HK-2 (cell line): ENCODE measurements at regions not wholly inside any gene's neighbourhood (a gene's known extent, or its start where the extent isn't known, plus 50 kb on each side); places are given as distances from the start of the nearest gene placed in this dataset.
"Not testable (repeated sequence)": the region's sequence is repeated elsewhere in the genome, so short reads cannot be mapped to it uniquely, and the experiment has no call there.

Source experiments
- DNase-seq: peaks from one replicate; pipeline ENCODE4 v3.0.0-alpha.2; 2018; ENCODE audit not compliant: unreplicated experiment

DNA sequence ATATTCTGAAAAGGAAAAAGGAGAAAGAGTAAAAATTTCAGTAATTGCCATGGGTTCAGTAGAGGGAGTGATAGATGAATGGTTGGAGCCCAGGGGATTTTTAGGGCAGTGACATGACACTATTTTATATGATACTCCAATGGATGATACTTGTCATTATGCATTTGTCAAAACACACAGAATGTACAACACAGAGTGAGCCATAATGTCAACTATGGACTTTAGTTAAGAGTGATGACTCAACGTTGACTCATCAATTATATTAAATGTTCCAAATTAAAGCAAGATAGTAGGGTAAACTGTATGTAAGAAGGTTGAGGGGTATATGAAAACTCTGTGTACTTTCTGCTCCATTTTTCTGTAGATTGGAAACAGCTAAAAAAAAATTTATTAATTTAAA, 586.4 kb downstream of the TAF11L14 start:
- no peak for DNase-seq

DNA sequence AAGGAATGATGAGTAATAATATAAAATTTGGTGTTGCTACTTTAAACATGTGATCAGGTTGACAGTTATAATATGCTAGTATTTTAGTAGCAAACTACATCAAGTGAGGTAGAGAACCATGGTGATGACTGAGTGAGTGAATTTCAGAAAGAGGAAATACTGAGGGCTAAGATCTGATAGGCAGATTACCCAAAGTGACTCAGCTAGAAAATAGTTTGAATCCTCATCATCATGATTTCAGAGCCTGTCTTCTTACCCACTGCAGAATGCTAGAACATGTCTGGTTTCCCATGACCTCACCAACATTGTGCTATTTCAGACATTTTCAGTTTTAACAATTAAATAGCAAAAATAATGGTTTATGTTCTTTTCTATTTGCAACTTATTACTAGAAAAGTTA, 602.1 kb downstream of the TAF11L14 start:
- no peak for DNase-seq

DNA sequence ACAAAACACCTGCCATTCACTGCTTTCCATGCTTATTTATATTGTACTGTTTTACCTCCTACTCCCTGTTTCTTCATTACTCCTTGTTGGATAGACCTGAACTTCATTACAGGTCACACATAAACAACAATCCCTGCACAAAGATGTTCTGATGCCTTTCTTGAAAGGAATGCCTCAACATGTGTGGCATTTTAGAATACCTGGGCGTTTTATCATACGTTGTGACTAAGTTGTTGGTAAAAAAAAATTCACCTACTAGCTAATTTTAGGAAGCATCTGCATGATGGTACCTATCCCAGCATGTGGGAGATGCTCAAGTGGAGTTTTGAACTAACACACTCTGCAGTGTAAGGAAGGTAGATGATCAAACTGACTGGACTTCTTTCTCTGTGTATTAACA, 604.1 kb downstream of the TAF11L14 start:
- no peak for DNase-seq

DNA sequence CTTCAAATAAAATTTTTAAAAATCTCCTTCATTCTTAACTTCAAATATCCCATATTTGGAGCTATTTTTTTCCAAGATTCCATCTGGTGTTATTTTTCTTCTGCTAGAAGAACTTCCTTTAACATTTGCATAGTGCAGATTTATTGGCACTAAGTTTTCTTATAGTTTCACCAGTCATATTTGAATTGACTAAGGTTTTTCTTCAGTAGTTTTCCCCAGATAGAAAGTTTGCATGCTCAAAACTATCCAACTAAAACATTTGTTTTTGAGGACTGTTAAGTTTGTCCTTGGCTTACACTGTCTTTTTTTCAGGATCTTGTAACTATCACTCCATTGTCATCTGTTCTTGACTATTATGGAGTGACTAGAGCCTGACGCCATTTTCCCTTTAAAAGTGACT, 606.7 kb downstream of the TAF11L14 start:
- DNase-seq, result no peak

DNA sequence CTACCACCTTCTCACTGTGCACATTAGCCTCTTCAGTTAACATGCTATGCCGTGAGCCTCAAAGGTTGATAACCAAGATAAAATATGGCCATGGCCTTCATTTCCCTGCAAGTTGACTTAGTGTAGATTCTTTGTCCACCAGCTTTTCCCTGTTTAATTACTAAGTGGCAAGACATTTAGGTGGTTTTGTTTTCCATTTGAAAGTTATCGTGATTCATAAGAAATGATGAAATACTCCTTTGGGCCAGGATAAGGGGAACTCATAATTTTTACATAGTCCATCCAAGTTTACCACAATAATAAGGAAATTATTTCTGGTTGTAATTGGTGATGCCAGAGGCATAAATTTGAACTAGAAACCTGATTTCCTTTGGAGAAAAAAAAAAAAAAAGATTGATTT, 609.6 kb downstream of the TAF11L14 start:
- DNase-seq, result no peak

DNA sequence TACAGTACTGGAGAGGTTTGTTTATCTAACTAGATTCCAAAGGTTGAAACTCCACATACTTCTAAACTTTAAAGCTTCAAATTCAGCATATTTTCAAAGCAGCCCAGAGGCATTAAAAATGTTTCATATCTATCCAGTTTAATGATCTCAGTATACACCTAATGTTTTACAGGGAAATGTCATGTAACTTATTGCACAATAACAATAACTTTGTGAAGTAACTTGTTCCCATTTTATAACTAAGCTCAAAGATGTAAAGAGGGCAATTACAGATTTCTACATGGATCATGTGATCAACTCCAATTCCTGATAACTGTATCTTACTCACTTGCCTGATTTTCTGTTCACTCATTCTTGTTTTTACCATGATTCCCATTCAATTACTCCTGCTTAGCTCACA, 610.0 kb downstream of the TAF11L14 start:
- no peak for DNase-seq

DNA sequence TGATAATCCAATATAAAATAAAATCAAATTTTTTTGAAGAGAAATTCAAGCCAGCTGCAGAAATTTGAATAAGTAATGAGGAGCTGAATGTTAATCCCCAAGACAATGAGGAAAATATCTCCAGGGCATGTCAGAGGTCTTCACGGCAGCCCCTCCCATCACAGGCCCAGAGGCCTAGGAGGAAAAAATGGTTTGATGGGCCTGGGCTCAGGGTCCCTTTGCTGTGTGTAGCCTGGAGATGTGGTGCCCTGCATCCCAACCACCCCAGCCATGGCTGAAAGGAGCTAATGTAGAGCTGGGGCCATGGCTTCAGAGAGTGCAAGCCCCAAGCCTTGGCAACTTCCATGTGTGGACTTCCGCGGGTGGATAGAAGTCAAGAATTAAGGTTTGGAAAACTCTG, 618.3 kb downstream of the TAF11L14 start:
- no peak for DNase-seq

DNA sequence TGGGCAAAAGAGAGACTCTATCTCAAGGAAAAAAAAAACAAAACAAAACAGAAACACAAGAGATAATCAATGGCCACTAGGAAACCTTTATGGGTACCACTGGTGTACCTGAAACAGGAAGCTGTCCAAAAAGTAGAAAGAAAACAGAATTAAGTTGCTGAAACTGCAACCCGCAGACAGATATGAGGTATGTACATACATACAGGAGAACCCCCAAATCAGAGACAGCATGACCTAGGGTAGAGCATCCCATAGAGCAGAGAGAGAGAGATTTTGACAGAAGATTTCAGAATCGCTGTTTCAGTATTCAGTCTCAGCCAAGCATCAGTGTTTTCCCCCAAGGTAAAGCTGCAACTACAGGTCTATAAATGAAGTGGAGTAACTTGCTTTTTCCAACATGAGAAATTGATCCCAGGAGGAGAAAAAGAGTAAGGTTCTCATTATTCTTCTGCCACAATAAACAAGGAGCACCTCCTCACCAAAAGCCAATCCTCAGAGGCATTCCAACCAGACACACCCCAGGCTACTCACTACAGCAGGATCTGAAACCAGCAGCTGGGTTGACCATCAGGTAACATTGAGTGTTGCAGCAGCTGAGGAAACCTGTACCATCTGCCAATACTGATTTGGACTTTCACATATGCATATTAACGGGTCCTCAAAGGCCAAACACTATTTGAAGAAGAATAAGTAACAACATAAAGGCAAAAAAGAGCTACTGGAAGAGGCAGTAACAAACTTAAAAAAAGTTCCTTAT, 630.0 kb downstream of the TAF11L14 start:
- DNase-seq, result no peak

DNA sequence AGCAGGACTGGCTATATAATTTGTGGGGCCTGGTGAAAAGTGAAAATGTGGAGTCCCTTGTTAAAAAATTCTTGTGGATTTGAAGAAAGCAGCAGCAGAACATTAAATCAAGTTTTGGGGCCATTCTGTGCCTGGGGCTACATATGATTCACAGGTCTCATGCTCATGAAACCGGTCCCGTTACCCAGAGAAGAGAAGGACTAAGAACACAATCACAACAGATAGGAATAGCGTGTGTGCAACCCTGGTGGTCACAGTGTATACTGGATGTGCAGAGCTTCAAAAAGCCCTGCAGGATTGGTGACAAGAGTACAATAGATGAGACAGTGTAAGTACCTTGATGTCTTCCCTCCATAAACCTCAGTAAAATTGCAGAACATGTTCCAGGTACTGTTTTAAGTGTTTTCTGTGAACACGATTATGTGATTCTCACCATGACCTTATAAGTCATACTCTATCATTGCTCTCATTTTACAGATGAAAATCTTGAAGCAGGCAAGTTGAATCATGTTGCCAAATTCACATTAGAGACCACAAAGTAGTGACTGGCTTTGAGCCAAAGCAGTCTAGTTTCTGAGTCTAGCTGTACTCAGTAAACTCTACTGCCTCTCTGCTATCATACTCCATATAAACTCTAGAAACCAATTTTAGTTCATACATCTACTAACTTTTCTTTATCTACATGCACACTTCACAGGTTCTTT, 636.5 kb downstream of the TAF11L14 start:
- no peak for DNase-seq

DNA sequence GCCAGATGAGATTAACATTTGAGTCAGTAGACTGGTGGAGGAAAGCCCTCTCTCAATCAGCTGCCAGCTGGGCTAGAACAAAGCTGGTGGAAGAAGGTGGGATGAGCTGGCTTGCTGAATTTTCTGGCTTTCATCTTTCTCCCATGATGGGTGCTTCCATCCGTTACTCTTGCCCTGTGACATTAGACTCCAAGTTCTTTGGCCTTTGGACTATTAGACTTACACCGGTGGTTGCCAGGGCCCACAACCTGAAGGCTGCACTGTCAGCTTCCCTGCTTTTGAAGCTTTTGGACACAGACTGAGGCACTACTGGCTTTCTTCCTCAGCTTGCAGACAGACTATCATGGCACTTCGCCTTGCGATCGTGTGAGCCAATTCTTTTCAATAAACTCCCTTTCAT, 642.7 kb downstream of the TAF11L14 start:
- no peak for DNase-seq

DNA sequence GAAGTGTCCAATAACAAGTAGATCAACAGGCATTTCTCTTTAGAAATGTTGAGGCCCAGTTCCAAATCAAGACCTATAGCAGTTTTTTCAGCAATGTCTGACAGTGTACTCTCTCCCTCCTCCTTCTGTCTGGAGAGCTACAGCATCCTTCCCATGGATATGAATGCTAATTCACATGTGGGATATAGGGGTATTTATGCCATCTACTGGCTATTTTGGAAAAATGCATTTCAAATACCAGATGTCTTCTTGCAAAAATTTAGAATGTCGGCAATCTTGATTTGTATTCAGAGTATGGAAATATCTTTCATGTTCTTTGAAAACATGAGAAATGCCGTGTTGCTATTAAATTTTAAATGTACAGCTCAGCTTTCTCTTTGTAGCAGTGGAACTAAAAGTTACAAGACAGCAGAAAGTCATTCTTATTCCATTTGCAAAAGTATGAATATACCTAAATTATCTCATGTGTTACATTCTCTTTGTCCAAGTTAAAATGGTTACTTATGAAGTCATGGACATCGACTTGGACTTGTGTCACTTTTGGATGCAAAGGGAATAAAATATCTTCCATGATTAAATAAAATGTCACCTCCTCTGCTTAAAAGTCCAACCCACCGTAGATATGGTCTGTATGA, 647.8 kb downstream of the TAF11L14 start:
- no peak for DNase-seq

DNA sequence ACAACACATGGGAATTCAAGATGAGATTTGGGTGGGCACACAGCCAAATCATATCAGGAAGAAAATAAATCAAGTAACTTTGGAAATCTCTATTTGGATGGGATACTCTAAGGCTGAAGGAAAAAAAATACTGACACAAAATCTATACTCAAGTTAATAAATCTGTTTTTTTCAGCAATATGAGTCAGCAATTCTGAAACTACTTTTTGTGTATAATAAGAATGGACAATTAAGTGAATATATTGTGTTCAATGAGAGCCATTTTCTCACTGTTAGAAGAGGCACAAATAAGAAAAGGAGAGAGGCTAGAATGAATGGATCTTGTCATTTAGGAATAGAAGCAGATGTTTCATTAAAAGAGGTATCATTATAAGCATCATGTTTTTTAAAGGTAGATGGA, 651.0 kb downstream of the TAF11L14 start:
- DNase-seq, result no peak

DNA sequence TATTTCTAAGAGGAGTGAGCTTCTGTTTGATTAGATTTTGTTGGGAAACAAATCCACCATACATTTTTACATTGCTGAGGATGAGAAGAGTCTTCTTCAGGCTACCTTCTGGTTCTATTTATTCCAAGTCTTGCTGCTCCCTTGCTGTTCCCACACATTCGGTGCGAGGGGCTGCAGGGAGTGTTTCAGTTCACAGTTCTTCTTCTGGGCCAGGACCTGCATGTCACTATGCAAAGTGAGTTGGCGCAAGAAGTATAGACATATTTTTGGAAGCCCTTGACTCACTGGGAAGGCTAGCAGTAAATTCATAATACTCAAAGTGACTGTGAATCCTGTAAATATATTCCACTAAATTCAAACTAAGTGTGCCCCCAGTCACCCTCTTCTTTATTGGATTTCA, 657.9 kb downstream of the TAF11L14 start:
- DNase-seq, result no peak

DNA sequence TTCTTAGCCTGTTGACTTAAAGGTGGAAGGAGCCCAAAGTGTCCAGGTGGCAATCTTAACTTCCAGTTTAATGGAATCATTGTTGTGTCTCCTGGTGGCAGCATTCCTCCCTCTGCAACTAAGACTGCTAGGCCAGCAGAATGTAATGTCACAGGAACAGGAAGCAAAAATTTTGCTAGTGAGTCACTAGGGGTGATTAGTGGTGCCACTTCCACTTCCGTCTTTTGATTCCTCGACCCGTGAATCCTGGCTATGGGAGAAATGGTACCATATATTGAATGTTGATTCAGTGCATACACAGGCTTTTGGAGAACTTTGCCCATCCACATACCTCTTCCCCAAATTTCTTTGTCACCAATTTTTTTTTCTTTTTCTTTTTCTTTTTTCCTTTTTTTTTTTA, 661.4 kb downstream of the TAF11L14 start:
- not testable (repeated sequence) for DNase-seq

DNA sequence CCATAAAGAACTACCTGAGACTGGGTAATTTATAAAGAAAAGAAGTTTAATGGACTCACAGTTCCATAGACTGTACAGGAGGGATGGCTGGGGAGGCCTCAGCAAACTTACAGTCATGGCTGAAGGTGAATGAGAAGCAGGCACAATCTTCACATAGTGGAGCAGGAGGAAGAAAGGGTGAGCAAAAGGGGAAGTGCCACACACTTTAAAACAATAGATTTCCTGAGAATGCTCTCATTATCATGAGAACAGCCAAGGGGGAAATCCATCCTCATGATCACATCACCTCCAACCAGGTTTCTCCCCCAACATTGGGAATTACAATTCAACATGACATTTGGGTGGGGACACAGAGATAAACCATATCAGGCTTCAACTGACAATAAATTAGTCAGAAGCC, 664.9 kb downstream of the TAF11L14 start:
- no peak for DNase-seq

DNA sequence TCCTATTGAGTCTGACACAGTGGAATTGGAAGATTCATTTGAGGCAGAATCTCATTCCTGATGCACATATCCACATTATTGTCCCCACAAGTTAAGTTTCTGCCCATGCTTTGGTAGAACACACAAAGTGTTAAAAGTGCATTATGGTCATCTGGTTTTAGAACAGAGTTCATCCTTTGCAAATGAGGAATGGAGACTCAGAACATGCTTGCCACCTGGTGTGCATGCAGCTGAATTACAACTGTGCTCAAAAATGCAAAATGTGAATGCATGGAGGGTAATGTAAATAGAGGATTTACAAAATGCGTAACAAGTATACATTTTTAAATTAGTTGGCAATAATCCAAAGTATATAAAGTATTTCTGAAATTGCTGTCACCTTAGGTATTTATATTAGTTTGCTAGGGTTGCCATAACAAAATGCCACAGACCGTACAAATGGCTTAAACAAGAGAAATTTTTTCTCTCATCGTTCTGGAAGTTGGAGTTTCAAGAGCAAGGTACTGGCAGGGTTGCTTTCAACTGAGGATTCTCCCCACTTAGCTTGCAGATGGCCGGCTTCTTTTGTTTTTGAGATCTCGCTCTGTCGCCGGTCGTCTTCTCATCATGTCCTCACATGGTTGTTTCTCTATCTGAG, 671.1 kb downstream of the TAF11L14 start:
- no peak for DNase-seq

DNA sequence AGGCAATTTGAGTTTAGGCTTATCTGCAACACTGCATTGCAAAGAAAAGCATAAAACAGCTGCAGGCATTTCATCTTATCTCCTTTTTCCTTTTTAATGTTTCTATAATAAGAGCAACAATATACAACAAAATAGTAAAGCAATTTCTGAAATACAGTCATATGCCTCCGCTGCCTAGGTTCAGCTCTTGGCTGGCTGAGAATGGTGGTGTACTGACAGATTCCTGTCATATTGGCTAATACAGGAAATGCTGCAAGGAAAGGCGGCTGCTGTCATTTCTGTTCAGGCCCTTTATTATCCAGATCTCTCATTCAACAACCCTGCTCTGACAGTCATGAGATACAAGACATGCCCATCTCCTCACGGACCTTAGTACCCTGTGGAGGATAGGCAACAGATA, 677.0 kb downstream of the TAF11L14 start:
- no peak for DNase-seq

DNA sequence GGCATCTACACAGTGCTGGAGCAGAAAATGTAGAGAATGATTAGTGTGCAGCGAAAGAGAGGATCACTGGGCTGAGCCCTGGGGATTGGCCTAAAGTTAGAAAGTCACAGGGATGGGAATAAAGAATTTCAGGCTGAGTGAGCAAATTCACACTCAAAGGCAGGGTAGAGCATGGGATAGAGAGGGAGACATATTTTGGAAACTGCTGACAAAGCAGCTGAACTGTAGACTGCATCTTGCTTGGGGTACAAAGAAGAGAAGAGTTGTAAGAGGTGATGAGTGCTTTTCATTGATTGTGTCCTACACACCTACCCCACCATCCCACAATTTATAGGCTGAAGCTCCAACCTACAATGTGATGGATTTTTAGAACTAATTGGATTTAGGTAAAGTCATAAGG, 677.8 kb downstream of the TAF11L14 start:
- no peak for DNase-seq

DNA sequence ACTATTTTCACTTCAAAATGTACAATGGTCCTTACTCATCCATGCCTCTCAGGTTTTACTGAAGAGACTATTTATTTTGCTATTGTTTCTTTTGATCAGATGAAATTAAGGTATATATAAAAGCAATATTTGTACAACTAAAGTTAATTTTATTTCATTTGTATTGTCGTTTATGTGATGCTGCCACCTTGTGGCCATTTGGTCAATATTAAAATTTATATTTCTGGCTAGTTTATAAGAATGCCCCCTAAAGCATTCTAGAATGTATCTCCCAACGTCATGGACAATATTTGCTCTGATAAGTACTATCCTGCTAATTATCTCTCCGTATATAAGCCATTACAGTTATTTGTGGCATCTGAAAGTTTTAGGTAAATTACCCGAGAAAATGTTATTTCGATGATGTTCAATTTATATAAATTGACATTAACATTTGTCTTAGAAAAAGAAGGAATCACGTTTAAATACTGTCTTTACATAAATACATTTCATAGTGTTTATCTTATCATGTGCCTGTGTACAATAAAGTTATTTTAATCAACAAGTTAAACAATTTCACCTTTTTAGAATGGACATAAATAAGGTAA, 680.0 kb downstream of the TAF11L14 start:
- no peak for DNase-seq

DNA sequence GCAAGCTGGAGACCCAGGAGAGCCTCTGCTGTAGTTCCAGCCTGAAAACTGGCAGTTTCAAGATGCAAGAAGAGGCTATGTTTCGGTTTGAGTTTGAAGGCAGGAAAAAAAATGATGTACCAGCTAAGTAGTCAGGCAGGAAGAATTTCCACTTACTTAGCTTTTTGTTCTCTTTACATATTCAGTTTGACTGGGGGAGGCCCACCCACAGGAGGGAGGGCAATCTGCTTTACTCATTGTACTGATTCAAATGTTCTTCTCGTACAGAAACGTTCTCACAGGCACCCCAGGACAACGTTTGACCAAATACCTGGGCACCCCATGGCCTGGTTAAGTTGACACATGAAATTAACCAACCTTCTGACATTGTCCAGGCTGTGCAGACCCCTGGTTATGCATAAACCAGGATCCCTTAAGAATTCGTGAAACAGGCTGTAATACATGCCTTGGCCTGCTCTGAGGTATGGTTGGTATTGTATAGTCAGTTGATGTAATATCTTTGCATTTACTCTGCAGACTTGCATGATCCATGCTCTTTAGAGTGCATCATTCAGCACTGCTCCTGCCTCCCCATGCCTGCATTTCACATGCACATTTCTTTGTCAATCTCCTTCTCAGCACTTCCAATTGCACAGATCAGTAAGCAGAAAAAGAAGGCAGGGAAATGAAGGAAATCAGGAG, 687.1 kb downstream of the TAF11L14 start:
- no peak for DNase-seq

DNA sequence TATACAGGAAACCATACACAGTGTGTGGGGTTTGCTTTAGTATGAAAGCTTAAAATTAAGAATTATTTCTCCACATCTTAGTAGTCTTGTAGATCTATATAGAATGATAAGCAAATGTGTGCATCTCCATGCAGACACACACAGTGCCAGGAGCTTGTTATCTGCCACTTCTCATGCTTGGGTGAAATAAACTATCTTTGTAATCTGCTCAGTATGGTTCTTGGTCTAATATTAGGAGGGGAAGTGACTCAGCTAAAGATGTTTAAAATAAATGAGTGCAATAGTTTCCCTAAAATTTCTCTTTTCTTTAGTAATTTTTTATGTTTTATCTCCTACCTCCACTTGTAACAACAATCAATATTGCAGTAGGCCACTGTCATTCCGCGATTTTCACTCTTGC, 689.6 kb downstream of the TAF11L14 start:
- no peak for DNase-seq

DNA sequence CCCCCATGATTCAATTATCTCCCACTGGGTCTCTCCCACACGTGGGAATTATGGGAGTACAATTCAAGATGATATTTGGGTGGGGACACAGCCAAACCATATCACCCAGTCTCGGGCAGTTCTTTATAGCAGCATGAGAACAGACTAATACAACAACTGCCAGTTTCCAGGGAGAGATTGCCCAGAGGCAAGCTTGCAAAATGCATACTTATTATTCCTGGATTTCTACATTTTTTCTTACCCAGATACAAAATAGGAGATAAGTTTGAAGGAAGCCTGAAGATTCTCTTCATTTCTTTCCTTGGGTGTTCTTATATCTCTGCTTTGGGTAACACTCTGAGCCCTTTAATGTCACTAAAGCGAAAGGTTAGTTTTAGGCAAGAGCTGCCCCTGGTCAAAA, 691.2 kb downstream of the TAF11L14 start:
- DNase-seq, result no peak
